NB4 (cell line): ENCODE measurements at regions not wholly inside any gene's neighbourhood (a gene's known extent, or its start where the extent isn't known, plus 50 kb on each side); places are given as distances from the start of the nearest gene placed in this dataset.

Source experiments
- DNase-seq: peaks from one replicate; pipeline ENCODE4 v3.0.0; 2010; ENCODE audit warnings: low read depth
- H3K4me3 ChIP-seq: one replicate; pipeline ENCODE4 v1.5.1; 2011; ENCODE audit warnings: mild to moderate bottlenecking, low read depth, low read length, moderate library complexity
- MYC ChIP-seq: IDR thresholded peaks from 2 replicates; pipeline ENCODE4 v1.6.1; 2011; ENCODE audit warnings: low read depth, low read length
- POLR2A ChIP-seq: IDR thresholded peaks from 2 replicates; pipeline ENCODE4 v1.6.1; 2011; ENCODE audit warnings: mild to moderate bottlenecking; ENCODE audit not compliant: insufficient read length; ENCODE audit errors: extremely low read depth
- TF ChIP-seq, protein P1 (sequence below): IDR thresholded peaks from 2 replicates; pipeline ENCODE4 v1.6.1; 2011; ENCODE audit warnings: low read depth, low read length
- TF ChIP-seq, protein P2 (sequence below): IDR thresholded peaks from one replicate; pipeline ENCODE4 v1.5.1; 2012; ENCODE audit warnings: low read depth, low read length

DNA sequence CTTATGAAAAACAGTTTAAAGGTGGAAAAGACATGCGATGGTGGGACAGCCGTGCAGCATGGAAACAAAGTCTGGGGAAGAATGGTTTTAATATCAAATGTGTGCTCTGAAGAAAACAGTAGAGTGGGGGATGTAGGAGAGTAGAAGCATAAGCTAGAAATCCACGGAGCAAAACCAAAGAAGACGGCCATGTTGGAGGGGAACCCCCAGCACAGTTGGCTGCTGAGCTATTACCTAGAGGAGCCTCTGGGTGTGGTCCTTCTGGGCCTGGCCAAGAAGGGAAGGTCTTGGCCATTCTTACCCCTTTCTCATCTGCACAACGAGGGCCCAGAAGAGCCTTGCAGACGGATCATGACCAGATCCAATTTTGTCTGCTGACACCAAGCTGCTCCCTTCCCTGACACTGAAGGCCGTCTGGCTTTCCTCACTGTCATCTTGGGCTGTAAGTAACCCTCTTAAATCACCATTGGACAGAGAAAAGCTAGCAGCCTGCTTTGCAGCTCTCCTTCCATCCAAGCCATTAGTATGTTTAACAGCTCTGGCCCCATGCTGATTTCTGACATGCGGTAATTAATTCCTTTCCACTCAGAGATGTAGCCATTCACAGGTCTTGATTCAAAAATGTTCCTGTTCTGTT lies 189.5 kb downstream of the SEC61B start:
- H3K4me3 ChIP-seq = no peak overlapping the region
- DNase-seq = no peak
- TF ChIP-seq, protein P1, sequence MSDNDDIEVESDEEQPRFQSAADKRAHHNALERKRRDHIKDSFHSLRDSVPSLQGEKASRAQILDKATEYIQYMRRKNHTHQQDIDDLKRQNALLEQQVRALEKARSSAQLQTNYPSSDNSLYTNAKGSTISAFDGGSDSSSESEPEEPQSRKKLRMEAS = no peak
- no peak for TF ChIP-seq MYC
- TF ChIP-seq, protein P2, sequence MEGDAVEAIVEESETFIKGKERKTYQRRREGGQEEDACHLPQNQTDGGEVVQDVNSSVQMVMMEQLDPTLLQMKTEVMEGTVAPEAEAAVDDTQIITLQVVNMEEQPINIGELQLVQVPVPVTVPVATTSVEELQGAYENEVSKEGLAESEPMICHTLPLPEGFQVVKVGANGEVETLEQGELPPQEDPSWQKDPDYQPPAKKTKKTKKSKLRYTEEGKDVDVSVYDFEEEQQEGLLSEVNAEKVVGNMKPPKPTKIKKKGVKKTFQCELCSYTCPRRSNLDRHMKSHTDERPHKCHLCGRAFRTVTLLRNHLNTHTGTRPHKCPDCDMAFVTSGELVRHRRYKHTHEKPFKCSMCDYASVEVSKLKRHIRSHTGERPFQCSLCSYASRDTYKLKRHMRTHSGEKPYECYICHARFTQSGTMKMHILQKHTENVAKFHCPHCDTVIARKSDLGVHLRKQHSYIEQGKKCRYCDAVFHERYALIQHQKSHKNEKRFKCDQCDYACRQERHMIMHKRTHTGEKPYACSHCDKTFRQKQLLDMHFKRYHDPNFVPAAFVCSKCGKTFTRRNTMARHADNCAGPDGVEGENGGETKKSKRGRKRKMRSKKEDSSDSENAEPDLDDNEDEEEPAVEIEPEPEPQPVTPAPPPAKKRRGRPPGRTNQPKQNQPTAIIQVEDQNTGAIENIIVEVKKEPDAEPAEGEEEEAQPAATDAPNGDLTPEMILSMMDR = no peak
- TF ChIP-seq POLR2A = no peak

DNA sequence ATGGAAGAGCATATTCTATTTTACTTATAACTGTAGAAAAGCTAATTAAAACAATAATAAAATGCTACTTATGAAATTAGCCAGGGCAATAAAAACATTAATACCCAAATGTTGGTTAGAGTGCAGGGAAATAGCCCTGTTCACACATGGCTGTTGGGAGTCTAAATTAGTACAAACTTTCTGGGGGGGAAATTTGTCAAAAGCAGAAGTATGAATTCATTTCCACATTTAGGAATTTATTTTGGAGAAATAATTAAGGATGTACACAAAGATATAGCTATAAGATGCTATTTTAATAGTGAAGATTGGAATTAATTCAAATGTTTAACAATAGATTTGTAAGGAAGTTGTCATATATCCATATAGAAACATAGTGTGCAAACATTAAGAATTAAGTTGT lies 190.5 kb downstream of the SEC61B start:
- no peak for TF ChIP-seq POLR2A
- TF ChIP-seq, protein P1 = no peak
- TF ChIP-seq MYC = no peak
- TF ChIP-seq, protein P2 = no peak
- DNase-seq = no peak
- H3K4me3 ChIP-seq = no peak overlapping the region

DNA sequence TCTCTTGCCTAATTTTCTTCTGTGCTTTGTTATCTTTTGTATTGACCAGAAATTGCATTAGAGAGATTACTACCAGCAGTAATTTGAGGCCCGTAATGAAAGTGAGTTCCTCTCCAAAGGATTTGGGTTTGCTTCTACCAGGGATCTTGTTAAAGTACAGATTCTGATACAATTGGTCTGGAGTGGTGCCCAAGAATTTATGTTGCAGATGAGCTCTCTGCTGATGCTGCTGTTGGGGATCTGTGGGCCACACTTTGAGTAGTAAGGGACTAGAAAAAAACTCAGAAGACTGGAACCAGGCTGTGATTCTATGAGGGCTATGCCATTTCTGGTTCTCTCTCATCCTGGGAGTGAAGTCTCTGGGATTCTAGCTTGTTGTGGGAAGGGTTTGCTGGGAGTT lies 192.2 kb downstream of the SEC61B start:
- TF ChIP-seq, protein P1 = no peak
- TF ChIP-seq MYC (no peak), POLR2A (no peak)
- TF ChIP-seq, protein P2 = no peak
- no peak overlapping the region for H3K4me3 ChIP-seq
- no peak for DNase-seq

DNA sequence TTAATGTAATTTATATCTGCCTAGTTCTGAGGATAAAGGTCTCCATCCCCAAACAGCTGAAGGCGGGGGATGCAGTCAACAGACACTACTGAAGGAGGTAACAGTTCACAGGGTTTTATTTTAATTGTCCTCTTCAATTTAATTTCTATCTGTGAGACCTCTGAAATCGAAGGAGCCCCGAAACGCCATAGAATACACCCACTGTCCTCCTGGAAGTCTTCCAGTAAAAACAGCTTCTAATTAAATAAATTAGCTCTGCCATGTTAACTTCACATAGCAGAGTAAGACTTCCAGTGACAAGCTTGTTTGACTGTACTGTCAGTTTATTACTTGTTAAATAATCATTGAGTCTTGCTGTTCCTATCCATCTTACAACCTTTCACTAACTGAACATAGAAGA lies 193.5 kb downstream of the SEC61B start:
- TF ChIP-seq, protein P2 = no peak
- TF ChIP-seq, protein P1 = no peak
- TF ChIP-seq POLR2A = no peak
- no peak overlapping the region for H3K4me3 ChIP-seq
- no peak for DNase-seq

DNA sequence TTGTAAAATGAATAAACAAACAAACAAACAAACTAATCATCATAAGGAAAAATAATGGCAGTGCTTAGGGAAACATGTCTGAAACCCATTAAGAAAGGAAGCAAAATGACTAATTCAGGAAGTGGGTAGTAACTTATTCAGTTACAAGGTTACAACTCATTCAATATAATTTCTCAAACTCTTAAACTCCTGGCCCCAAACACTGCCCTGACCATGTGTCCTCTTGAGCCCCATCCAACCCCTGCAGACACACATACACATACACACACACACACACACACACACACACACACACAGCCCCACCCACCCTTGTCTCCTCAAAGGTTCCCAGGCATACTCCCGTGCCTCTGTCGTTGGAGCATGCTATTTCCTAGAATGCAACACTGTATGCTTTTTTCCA lies 193.9 kb downstream of the SEC61B start:
- no peak overlapping the region for H3K4me3 ChIP-seq
- TF ChIP-seq MYC (peak; percentile 34; the same call in 1 of the 2 replicates), POLR2A (no peak)
- TF ChIP-seq, protein P2 = no peak
- TF ChIP-seq, protein P1 = peak; percentile 37
- DNase-seq = peak; percentile 51

DNA sequence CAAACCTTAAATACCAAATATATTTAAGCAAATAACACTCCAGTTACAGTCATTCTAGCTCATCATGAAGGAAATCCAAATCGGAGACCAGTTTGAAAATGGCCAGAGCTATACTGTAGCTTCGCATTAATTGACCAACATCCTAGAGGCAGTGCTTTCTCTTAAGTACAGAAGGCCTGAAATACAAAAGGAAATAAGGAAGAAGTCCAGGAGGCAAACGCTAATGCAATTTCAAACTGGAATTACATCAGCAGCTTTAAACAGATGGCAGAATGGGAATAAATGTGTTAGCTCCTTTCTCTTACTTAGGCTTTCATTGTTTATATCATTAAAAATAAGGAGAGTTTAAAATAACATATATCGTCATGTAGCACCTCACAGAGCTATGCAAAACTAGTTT lies 197.0 kb downstream of the SEC61B start:
- DNase-seq = no peak
- no peak overlapping the region for H3K4me3 ChIP-seq
- TF ChIP-seq POLR2A = no peak
- TF ChIP-seq, protein P2 = no peak
- TF ChIP-seq, protein P1 = no peak
- no peak for TF ChIP-seq MYC
